AG04450 (cell line): ENCODE measurements at regions not wholly inside any gene's neighbourhood (a gene's known extent, or its start where the extent isn't known, plus 50 kb on each side); places are given as distances from the start of the nearest gene placed in this dataset.

Source experiments
- CTCF ChIA-PET: fragments of 300-600, 350-600 bp; formaldehyde crosslinking; extraction: SDS; loops from one replicate; lab custom pipeline; 2022; ENCODE audit warnings: antibody characterized with exemption, inconsistent platforms; lab: Charles Lee
- POLR2A ChIA-PET: fragments of 350-600 bp; formaldehyde crosslinking; extraction: SDS; loops from one replicate; lab custom pipeline; 2021; ENCODE audit warnings: antibody characterized with exemption, inconsistent platforms; lab: Yijun Ruan, JAX
- DNase-seq: peaks from one replicate; pipeline ENCODE4 v3.0.0-alpha.2; 2011; ENCODE audit warnings: low read depth, low spot score
- H3K27ac ChIP-seq: one replicate; pipeline ENCODE4 v1.5.1; 2012; ENCODE audit warnings: low read depth, low read length, control low read depth
- H3K27me3 ChIP-seq: one replicate; pipeline ENCODE4 v1.6.0; 2012; ENCODE audit warnings: low read length; ENCODE audit not compliant: control insufficient read depth, insufficient read depth
- H3K4me3 ChIP-seq: 2 replicates; pipeline ENCODE4 v1.5.1; 2011; ENCODE audit warnings: mild to moderate bottlenecking, low read depth, low read length, control low read depth
- H3K9me3 ChIP-seq: 2 replicates; pipeline ENCODE4 v1.5.1; 2012; ENCODE audit warnings: low read length; ENCODE audit not compliant: control insufficient read depth, insufficient read depth
- CTCF ChIP-seq: IDR thresholded peaks from 2 replicates; pipeline ENCODE4 v1.5.1; 2011; ENCODE audit warnings: low read depth, low read length, control low read depth, inconsistent platforms

GRCh38 chr19:30701178-30701577, 329.0 kb downstream of the ZNF536 start:
- ChIA-PET POLR2A (no interaction called here), CTCF (no interaction called here)
- no peaks in the 10 kb centered on the region for H3K27me3 ChIP-seq
- H3K4me3 ChIP-seq, result no peak overlapping the region
- H3K27ac ChIP-seq, result no peak overlapping the region
- DNase-seq, result no peak
- TF ChIP-seq CTCF, result no peak
- H3K9me3 ChIP-seq, result no peaks in the 10 kb centered on the region

- CTCF ChIA-PET, result interaction anchor here (0.7 kb wide), 1 partner anchor 223 kb away, joined by 3 read pairs; no protein-coding TSS in a partner anchor
- TF ChIP-seq CTCF, result no peak
- POLR2A ChIA-PET, result no interaction called here
Measured at GRCh38 chr19:30699871-30700280, 327.7 kb downstream of the ZNF536 start.

GRCh38 chr19:30696514-30696913, 324.3 kb downstream of the ZNF536 start:
- no peaks in the 10 kb centered on the region for H3K9me3 ChIP-seq
- H3K27ac ChIP-seq, result no peak overlapping the region
- peaks cover 12% of the 10 kb centered on the region for H3K27me3 ChIP-seq
- H3K4me3 ChIP-seq, result no peak overlapping the region
- TF ChIP-seq CTCF, result peak; percentile 28
- no peak for DNase-seq
- POLR2A ChIA-PET, result no interaction called here
- CTCF ChIA-PET, result interaction anchor here (0.8 to 0.9 kb wide), 2 partner anchors 13 to 1528 kb away, joined by 3 read pairs; no protein-coding TSS in a partner anchor

More at GRCh38 chr19:30699871-30700280, 327.7 kb downstream of the ZNF536 start:
- H3K27ac ChIP-seq, result no peak overlapping the region
- H3K4me3 ChIP-seq, result no peak overlapping the region
- no peaks in the 10 kb centered on the region for H3K9me3 ChIP-seq
- no peaks in the 10 kb centered on the region for H3K27me3 ChIP-seq
- no peak for DNase-seq

GRCh38 chr19:30695171-30695875, 323.1 kb downstream of the ZNF536 start:
- no peak for TF ChIP-seq CTCF
- Histone ChIP-seq H3K27ac (no peak overlapping the region), H3K27me3 (peaks cover 19% of the 10 kb centered on the region), H3K4me3 (no peak overlapping the region), H3K9me3 (no peaks in the 10 kb centered on the region)
- POLR2A ChIA-PET, result no interaction called here
- no peak for DNase-seq
- CTCF ChIA-PET, result interaction anchor here (0.7 kb wide), 1 partner anchor 9 kb away, joined by 3 read pairs; no protein-coding TSS in a partner anchor

- ChIA-PET CTCF (interaction anchor here (0.7 to 2.2 kb wide), 3 partner anchors 11 to 1530 kb away, joined by 3 to 7 read pairs (median 3); no protein-coding TSS in a partner anchor), POLR2A (no interaction called here)
- no peak overlapping the region for H3K27ac ChIP-seq
- no peak for TF ChIP-seq CTCF
- H3K4me3 ChIP-seq, result no peak overlapping the region
- H3K27me3 ChIP-seq, result peaks cover 21% of the 10 kb centered on the region
- no peak for DNase-seq
- no peaks in the 10 kb centered on the region for H3K9me3 ChIP-seq
Measured at GRCh38 chr19:30694156-30694755, 322.1 kb downstream of the ZNF536 start.
